ENCODE measurements at regions not wholly inside any gene's neighbourhood (a gene's known extent, or its start where the extent isn't known, plus 50 kb on each side); places are given as distances from the start of the nearest gene placed in this dataset.
"Not testable (repeated sequence)": the region's sequence is repeated elsewhere in the genome, so short reads cannot be mapped to it uniquely, and the experiment has no call there.

DNA sequence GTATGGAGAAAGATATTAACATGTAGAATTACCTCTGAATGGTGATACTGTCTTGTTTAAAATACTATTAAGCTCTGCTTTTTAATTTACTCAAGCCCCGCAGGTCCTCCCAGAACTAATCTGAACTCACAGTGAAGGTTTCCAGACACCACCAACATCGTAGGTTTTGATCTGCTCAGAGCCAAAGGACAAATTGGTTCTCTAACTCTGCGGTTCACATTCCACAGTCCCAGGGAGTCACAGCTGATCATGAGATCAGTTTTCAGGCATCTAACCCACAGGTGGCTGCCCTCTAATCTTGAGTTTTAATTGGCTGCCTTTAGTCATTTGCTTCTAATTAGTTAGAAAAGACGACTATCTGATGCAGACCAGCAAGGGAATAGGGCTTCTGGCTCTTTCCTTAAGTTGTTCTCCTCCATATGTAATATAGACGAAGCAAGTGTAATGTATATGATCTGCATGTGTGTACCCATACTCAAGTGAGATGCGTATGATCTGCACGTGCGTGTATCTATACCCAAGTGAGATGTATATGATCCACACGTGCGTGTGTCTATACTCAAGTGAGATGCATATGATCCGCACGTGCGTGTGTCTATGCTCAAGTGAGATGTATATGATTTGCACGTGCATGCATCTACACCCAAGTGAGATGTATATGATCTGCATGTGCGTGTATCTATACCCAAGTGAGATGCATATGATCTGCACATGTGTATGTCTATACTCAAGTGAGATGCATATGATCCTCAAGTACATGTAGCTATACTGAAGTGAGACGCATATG, 331.5 kb upstream of the NPVF start:
- no peak for DNase-seq

DNA sequence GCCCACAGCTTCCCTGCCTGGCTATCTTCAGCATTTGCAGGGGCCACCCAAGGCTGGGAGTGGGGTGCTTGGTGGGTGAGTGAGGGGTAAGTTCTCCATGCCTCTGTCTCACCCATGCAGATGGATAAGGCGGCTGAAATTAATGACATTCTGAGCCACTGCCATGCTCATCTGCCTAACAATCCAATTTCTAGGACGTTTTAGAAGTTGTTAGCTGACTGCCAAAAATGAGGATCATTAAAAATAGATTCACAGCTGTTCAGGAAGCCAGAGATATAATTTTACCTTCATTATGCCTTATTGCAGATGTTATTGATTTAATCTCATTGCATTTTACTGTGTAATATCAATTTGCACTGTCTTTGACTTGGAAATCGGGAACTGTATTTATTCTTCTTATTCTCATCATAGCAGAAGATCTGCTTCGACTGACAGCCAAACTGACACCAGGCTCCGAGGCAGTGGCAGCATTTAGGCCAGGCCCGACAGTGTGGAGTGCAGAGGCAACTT, 334.4 kb upstream of the NPVF start:
- DNase-seq = no peak

DNA sequence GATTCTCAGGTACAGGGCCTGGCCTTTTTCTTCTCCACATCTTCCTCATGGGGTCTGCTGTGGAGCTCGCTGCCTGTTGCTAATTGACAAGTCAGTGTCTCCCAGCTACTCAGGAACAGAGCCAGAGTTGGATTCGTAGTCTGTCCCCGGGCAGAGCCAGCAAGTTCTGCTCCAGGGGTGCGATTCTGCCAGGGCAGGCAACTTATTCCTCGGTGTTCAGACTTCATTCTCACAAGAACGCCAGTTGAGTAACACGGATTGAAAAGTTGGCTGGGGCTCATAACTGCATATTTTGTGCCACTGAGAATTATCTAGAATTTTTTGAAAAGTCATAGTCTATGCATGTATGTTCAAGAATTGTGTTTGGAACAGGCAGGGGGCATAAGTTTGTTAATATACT, 336.7 kb upstream of the NPVF start:
- DNase-seq = peak in 1 of 6 experiments; percentile 1

DNA sequence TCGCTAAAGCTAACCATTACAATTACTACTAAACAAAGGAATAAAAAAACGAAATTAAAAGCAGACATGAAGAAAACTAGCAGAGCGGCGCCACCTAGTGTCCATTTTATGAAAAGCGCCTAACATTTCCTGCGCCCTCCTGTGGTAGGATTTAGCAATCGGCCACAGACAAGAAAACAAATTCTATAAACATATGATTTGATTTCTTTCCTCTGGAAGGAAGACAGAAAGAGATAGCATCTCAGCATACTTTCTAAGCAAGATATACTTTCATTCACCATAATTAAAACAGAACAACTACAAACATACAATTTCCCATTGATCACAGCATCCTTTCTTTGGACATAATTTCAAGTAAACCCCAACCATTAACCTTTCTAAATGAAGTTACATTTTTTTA, 337.7 kb upstream of the NPVF start:
- peak; percentile 44 to 80 (median 55) for DNase-seq

DNA sequence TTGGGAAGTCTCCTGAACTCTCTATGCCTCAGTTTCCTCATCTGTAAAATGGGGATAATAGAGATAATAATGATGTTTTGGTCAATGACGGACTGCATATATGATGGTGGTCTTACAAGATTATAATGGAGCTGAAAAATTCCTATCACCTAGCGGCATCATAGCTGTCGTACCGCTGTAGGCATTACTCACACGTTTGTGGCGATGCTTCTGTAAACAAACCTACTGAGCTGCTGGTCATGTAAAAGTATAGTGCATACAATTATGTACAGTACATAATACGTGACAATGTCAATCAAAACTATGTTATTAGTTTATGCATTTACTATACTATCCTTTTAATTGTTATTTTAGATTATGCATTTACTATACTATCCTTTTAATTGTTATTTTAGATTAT, 339.1 kb upstream of the NPVF start:
- DNase-seq = no peak

DNA sequence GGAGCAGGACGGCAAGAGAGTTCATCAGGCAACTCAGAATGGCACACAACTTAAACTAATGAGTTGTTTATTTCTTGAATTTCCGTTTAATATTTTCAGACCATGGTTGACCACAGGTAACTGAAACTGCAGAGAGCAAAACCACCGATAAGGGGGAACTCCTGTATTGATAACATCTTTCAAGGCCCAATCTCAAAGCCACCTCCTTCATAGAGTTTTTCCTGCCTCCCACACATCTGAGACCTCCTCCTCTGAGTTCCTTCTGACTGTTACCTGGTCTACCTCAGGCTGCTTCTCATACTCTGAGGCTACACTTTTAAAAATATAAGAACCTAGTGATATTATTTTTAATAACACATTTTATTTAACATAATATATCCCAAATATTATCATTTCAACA, 341.5 kb upstream of the NPVF start:
- no peak for DNase-seq

DNA sequence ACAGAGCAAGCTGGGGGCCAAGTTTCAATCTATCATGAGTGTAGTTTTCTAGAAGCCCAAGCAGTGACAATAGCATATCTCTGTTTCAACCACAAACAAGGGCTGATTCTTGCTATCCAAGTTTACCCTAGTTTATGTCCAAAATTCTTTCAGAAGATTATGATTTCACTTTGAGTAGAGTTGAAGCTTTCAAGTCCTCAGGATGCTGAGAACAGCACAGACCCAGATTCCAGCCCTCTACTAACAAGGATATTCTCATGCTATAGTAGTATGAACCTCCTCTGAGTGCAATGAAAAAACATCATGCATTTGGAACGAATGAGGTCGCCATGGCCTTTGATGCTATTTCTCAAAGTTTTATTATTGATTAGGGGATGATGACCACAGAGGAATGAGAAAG, 344.1 kb upstream of the NPVF start:
- DNase-seq = no peak

DNA sequence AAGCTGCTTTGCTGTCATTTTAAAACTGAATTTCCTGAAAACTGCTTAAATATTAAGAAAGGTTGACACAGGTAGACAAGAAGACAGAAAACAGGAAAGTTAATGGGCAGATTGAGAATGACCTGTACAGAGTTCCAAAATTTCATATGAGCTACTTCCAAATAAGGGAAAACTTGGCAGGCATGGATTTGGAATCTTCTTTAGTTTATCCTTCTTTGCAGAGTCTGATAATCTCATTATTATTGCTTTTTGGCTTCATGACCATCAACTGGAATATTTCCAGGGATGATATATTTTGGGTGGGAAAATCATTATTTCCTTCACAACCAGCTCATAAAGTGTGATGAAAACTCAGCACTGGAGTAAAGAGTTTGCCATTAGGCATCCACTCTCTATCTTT, 346.5 kb upstream of the NPVF start:
- no peak for DNase-seq

DNA sequence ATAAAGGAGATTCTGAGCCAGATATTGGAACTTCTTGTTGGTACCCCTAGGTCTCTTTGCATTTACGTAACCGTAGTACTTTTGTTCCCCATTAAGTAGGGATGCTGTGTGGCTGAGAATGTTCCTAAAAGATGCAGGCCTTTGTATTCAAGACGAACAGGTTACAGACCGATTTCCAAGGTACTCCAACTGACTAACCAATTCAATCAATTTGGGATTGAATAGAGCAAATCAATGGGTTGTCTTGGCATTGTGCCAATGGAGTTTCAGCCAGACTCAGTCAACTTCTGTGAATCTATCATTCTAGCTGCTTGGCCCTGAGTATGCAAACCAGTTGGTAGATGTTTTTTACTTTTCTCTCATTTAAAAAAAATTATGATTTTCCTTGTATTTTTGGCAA, 347.3 kb upstream of the NPVF start:
- no peak for DNase-seq

DNA sequence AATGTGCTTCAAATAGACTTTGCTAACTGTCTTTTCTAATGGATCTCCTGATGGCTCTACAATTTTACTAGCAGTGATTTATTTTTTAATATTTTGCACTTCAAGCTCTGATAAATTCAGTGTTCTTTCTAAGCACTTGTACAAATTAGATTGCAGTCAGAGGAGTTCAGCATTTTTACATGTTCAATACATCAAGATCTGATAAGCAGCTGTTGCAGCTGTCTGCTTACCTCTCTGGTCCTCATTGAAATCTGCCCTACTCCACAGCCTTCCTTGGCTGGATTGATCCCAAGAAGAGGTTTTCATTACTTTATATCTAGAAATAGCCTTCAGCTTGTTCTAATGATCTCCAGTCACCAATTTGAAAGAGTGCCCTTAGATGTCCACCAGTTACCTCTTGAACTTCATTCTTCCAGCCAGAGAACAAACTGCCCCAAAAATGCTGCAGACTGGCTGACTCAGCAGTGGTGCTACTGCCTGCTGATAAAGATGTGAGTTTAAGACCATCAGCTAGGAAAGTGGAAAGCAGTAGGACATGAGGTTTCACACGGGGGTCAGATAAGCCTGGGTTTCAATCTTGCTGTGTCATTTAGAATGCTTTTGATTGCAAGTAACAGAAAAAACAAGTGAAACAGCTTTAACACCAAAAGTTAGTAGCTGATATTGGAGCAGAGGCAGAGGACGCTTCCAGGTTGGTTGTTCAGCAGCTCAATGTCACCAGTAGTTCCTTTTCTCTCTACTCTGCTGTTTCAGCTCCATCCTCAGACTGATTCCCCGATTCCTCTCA, 350.9 kb upstream of the NPVF start:
- DNase-seq = no peak

DNA sequence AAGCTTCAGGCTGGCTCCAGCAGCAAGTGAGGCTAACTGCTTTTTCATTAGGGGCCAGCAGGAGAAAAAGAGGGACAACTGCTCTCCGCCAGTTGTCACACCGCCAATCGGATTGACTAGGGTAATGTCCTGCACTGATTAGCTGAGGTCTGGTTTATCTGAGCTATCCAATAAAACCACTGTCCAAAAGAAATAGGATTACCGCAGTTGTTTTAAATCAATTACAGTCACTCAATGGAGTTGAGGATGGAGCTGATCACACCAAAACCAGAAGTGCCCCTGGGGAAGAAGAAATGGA, 351.4 kb upstream of the NPVF start:
- DNase-seq = no peak

DNA sequence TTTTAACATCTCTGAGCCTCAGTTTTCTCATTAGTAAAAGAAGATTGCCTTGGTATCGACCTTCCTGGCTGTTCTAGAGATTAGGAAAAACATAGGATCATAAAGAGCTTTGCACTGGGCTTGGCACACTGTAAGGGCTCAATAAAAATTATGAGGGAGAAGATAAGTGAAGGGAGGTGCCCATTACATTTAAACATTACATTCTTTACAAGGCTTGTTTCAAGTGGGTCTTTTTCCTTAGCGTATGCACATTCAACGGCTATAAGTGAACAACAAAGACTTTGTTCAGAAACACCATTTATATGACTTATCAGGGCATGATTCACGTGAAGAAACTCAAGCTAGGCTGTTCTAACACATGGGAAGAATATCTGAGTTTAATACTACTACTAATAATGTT, 351.9 kb upstream of the NPVF start:
- no peak for DNase-seq

DNA sequence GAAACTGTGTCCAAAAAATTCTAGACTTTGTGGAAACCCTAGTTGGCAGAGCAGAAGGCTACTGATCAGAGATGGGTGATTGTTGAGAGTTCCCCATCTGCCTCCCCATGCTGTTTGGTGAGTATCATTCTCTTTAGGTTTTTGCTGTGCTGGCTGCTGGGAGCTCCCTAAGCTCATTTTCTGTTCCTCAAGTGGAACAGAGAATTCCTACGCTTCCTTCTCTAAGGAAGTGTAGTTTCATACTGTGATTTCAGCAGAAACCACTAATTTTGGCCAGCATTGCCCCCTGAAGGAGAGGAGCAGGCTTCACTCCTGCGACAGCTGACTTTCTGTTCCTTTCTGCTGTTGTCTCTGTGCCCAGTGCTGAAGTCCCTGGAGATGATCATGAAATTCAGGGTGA, 355.3 kb upstream of the NPVF start:
- DNase-seq = no peak

DNA sequence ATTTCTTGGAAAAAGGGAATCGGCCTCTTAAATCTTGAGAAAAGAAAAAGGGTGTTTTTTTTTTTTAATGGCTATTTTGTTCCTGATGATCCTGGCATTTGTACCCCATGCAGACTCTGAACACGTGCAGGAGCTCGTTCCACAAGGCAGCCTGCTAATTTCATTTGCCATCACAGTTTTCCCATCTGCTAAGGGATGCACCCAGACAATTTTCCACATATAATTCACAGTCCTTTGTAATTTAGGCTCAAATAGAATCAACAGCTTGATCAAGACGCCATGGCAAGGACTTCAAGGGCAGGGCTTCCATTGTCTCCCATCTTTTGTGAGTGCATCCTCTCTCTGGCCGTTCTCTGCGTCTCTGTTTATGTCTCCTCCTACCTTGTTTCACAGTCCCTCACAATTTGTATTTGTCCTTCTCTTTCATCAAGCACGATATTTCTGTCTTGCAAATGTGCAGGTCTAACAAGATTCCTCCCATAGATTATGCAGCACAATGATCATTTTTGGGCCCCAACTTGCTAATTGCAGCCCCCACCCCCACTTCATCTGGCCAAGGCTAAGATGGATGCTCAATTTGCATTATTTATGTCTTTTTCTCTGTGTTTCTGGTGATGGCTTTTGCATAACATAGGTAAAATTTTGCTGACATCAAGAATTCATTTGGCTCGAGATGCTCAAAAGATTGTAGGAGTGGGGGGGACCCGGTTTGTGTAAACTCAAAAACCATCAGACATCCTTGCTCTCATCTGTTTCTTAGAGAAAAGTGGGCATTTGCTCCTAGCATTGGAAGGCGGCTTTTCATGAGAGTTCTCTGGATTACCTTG, 356.0 kb upstream of the NPVF start:
- no peak for DNase-seq

DNA sequence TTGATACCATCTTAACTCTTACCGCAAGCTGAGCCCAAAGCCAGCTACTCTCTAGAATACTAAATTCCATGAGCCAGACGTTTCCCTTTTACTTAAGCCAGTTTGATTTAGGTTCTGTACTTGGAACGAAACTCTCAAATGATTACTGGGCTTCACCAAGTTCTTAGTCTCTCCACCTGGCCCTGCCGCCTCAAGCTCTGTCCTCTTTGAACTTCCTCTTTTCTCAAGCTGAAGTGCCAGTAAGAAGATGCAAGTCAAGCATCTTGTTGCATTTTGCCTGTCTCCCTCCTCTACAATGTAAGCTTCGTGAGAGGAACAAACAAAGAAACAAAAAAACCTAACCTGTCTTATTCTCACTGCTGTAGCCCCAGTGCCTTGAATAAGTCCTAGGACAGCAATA, 358.2 kb upstream of the NPVF start:
- DNase-seq = no peak

DNA sequence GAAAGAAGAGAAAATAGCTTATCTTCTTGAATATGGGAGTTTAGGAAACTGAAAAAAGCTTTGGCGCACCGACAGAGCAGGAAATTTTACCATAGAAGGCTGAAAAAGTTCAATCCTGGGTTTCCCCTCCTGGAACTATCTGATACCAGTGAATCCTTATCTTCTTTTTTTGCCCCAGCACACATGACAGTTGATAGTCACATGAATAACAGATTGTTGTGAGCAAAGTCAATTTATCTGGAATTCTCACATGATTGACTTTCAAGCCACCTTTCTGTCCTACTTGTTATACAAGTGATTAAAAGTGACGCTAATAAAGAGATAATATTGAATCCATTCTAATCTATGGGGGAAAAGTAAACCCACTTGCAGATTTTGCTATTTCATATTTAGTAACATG, 365.8 kb upstream of the NPVF start:
- no peak for DNase-seq

DNA sequence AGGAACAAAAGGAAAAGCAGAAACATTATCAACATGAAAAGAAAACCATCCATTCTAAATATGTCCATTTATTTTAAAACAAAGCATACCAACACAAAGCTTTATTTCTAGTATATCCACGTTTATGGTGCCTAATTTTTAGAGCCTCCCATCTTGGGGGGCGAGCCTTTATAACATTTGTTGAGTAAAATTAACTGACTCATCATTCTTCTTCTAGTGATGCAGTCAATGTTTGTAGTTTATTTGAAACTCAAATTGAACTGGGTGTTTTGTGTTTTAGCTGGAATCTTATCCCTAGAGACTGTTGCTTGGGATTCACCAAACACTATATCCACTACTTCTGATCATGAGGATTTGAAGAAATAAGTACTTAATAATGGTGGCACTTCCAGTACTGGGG, 366.4 kb upstream of the NPVF start:
- no peak for DNase-seq

DNA sequence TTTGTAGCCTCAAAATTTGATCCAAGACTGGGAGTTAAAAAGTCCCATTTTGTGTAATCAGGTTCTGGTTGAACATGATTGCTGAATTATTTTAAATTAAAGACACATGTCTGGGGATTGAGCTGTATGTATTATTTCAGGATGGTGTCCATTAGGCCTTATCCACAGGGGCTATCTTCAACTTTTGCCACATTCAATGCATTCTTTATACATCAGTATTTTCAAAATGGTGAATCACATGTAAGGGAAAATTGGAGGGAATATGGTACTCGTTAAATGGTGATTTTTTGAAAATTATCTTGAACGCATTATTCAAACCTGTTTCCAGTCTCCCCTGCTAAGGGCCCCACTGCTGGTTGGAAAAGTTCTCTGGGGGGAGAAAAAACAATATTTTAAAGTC, 367.7 kb upstream of the NPVF start:
- no peak for DNase-seq

DNA sequence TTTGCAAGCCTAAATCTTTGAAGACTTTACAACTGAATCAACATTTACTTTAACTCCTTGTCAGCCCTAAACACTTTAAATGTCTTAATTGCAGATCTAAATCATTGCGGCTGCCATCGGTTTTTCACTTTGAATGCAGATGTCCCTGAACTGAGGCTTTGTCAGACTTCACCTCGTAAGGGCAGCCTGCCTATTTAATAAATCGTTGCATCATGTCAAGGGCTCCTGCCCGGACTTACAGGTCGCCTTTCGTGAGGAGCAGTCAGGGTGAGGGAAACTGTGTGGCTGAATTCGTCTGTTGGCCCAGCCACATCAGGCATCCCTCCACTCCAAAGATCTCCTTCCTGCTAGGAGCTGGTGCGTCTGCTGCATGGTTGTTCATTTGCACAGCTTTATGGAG, 368.2 kb upstream of the NPVF start:
- DNase-seq = no peak

DNA sequence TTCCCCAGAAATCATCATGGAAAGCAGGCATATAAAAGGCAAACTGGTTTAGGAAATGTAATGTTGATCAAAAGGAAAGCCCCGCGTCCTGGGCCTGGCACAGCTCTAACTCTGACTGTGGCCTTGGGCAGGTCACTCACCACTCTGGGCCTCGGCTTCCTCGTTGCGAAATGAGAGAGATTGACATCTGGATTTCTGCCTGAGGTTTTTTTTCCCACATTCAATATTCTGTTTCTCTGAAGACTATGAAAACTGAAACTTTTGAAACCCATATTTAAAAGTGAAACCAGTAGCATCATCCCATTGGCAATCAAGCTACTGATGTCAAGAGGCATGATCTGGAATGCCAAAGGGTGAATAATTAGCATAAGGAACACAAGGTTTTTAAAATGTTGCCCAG, 369.7 kb upstream of the NPVF start:
- DNase-seq = no peak

DNA sequence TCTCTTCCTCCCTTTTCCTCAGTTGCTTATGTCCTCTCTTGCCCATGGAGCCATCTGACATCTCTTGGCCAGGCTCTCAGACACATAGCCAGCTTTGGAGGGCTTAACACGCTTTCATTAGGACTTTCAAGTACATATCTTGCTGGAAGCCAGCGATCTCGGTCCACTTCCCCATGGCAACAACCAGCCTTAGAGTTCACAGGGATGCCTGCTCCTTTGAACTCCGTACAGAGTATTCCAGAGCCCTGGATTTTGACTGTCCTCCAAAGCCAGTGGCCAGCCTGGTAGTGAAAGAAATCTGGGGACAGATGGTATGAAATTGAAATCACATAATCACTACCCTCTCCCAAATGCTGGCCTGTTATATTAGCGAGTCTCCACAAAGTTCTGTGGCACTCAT, 370.5 kb upstream of the NPVF start:
- DNase-seq = no peak

DNA sequence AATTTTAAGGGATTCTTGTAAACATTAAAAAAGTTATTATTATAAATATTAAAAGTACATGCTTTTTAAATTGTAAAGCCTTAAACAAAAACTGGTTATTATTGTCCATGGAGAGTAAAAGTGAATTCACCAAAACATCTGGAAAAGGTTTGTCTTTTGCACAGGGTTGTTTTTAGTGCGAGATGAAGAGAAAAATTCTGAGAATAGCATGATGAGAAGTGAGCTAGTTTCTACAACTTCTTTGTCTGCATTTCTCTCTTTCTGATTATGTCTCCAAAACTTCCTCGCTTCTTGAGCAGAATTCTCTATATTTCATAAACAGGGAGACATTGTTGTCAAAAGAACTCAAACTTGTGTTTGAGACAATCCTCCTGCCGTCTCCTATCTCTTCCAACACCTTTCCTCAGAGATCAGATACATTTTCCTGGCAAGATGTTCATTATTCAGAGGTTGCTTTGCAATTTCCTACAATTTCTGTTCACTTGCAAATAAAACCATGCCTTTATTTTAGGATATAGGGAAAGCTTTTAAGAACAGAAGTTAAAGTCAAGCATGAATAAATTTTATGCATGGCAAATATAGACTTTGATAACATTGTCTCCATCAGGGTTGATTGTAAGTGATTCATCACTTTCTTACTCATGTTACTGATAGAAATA, 372.1 kb upstream of the NPVF start:
- no peak for DNase-seq

DNA sequence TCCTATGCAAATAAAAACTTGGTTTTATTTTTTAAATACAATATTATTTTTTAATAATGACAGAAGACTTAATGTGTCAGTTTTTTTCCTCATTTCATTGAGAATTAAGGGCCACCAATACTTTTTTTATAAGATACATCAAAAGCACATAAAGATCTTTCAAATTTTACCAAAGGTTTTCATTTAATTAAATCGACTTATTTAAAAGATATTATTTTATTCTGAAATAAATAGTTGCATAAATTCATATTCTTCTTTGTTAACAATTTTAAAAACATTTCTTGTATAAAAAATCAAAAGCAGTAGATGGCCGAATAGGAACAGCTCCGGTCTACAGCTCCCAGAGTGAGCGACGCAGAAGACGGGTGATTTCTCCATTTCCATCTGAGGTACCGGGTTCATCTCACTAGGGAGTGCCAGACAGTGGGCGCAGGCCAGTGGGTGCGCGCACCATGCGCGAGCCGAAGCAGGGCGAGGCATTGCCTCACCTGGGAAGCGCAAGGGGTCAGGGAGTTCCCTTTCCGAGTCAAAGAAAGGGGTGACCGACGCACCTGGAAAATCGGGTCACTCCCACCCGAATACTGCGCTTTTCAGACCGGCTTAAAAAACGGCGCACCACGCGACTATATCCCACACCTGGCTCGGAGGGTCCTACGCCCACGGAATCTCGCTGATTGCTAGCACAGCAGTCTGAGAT, 374.6 kb upstream of the NPVF start:
- DNase-seq = not testable (repeated sequence)

All from stimulated activated naive CD4-positive, alpha-beta T cell (primary cell).